Stomach (tissue), 4 donors: ENCODE measurements at regions not wholly inside any gene's neighbourhood (a gene's known extent, or its start where the extent isn't known, plus 50 kb on each side); places are given as distances from the start of the nearest gene placed in this dataset.

Source experiments
- CTCF ChIP-seq, 7 experiments: fragments of 450-650 bp in 4 of 7; fragments of 200-600 bp in 3 of 7; sonication (generic) in 3 of 7; IDR thresholded peaks; one replicate each; pipeline ENCODE4 v1.5.1; 2016 to 2019; ENCODE audit warnings: antibody characterized with exemption in 7 of 7, control low read depth in 2 of 7, mild to moderate bottlenecking in 1 of 7
- POLR2A ChIP-seq, 4 donors: fragments of 450-650 bp; IDR thresholded peaks; one replicate each; pipeline ENCODE4 v1.6.1; 2016; ENCODE audit warnings: antibody characterized with exemption in 4 of 4, control low read depth in 2 of 4, mild to moderate bottlenecking in 1 of 4, moderate library complexity in 1 of 4
- POLR2AphosphoS5 ChIP-seq, 3 donors: sonication (generic); formaldehyde crosslinking; IDR thresholded peaks; one replicate each; pipeline ENCODE4 v1.6.1; 2016; ENCODE audit warnings: antibody characterized with exemption in 3 of 3

GRCh38 chr3:144312702-144313101 lies 341.1 kb downstream of the DIPK2A start:
- TF ChIP-seq POLR2A (IDR thresholded peaks at IDR 0.05) (no peak), CTCF (IDR thresholded peaks at IDR 0.05) (no peak), POLR2AphosphoS5 (IDR thresholded peaks at IDR 0.05) (no peak)
